ENCODE measurements at regions not wholly inside any gene's neighbourhood (a gene's known extent, or its start where the extent isn't known, plus 50 kb on each side); places are given as distances from the start of the nearest gene placed in this dataset.

GRCh38 chr3:30343067-30343831, 263.2 kb upstream of the TGFBR2 start:
- Histone ChIP-seq H3K36me3 (no peaks in the 10 kb centered on the region), H3K4me1 (peaks cover 0 to 21% (median 6%) of the 10 kb centered on the region in 4 donors), H3K4me3 (no peak overlapping the region), H3K9me3 (no peaks in the 10 kb centered on the region), H3K27me3 (no peaks in the 10 kb centered on the region), H3K27ac (peak overlapping the region; percentile 58 to 73 (median 67))
- DNase-seq: no peak
- TF ChIP-seq POLR2AphosphoS5 (IDR thresholded peaks at IDR 0.05) (peak in 1 of 4 donors; percentile 13), CTCF (IDR thresholded peaks at IDR 0.05) (no peak), POLR2A (IDR thresholded peaks at IDR 0.05) (no peak), EP300 (IDR thresholded peaks at IDR 0.05) (no peak)
- WGBS, 2 donors: 82 to 91% methylated on average over 4 of the region's 4 CpGs
- intact Hi-C loops (cut with DNase I): loop anchor here (10.0 kb wide), 1 partner anchor 78 kb away; no protein-coding TSS in a partner anchor

DNA sequence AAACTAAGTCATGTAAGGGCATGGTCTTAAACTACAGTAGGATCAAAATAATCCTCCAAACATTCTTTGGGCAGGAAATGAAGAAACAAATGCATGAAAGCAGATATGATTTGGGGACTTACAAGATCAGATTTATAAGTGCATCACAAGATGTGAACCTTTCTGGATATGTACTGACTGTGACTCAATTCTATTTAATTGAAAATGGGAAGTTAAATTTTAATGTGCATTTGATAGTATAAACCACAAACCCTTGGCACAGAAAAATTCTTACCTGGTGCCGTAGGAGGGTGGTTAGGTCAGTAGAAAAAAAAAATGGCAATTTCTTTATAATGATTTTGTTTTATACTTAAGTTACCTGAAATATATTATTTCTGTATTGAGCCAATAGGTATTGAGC, 262.5 kb upstream of the TGFBR2 start:
- no peaks in the 10 kb centered on the region for H3K9me3 ChIP-seq
- no peak for TF ChIP-seq POLR2A (IDR thresholded peaks at IDR 0.05)
- no peak for TF ChIP-seq CTCF (IDR thresholded peaks at IDR 0.05)
- TF ChIP-seq POLR2AphosphoS5 (IDR thresholded peaks at IDR 0.05): no peak
- TF ChIP-seq EP300 (IDR thresholded peaks at IDR 0.05): no peak
- 28 to 59% methylated on average over 1 of the region's 1 CpG for WGBS, 2 donors
- DNase-seq: no peak
- intact Hi-C loops (cut with DNase I): loop anchor here (10.0 kb wide), 1 partner anchor 79 kb away; no protein-coding TSS in a partner anchor
- H3K4me1 ChIP-seq: peaks cover 0 to 21% (median 6%) of the 10 kb centered on the region in 4 donors
- H3K4me3 ChIP-seq: no peak overlapping the region
- no peaks in the 10 kb centered on the region for H3K36me3 ChIP-seq
- no peaks in the 10 kb centered on the region for H3K27me3 ChIP-seq
- no peak overlapping the region for H3K27ac ChIP-seq

- no peak for DNase-seq
- no peak for TF ChIP-seq POLR2AphosphoS5 (IDR thresholded peaks at IDR 0.05)
- TF ChIP-seq EP300 (IDR thresholded peaks at IDR 0.05): no peak
- TF ChIP-seq POLR2A (IDR thresholded peaks at IDR 0.05): no peak
- no peak for TF ChIP-seq CTCF (IDR thresholded peaks at IDR 0.05)
- Histone ChIP-seq H3K4me3 (no peak overlapping the region), H3K4me1 (peaks cover 0 to 21% (median 6%) of the 10 kb centered on the region in 4 donors), H3K36me3 (no peaks in the 10 kb centered on the region), H3K27ac (no peak overlapping the region), H3K9me3 (no peaks in the 10 kb centered on the region), H3K27me3 (no peaks in the 10 kb centered on the region)
- intact Hi-C loops (cut with DNase I): loop anchor here (10.0 kb wide), 1 partner anchor 79 kb away; no protein-coding TSS in a partner anchor
- 36 to 75% methylated on average over 1 of the region's 1 CpG for WGBS, 2 donors
These were observed 262.1 kb upstream of the TGFBR2 start for GRCh38 chr3:30344288-30344687.

GRCh38 chr3:30346933-30347320, 259.5 kb upstream of the TGFBR2 start:
- Histone ChIP-seq H3K27me3 (no peaks in the 10 kb centered on the region), H3K36me3 (no peaks in the 10 kb centered on the region), H3K9me3 (no peaks in the 10 kb centered on the region), H3K27ac (no peak overlapping the region), H3K4me3 (no peak overlapping the region), H3K4me1 (peaks cover 0 to 31% (median 20%) of the 10 kb centered on the region in 4 donors)
- TF ChIP-seq POLR2A (IDR thresholded peaks at IDR 0.05) (no peak), POLR2AphosphoS5 (IDR thresholded peaks at IDR 0.05) (no peak), CTCF (IDR thresholded peaks at IDR 0.05) (no peak), EP300 (IDR thresholded peaks at IDR 0.05) (no peak)
- intact Hi-C loops (cut with DNase I): loop anchor here (10.0 kb wide), 1 partner anchor 82 kb away; no protein-coding TSS in a partner anchor
- no peak for DNase-seq

All from sigmoid colon (tissue), 6 donors.